Pancreas (tissue), 10 donors: ENCODE measurements at regions not wholly inside any gene's neighbourhood (a gene's known extent, or its start where the extent isn't known, plus 50 kb on each side); places are given as distances from the start of the nearest gene placed in this dataset.
"Not testable (repeated sequence)": the region's sequence is repeated elsewhere in the genome, so short reads cannot be mapped to it uniquely, and the experiment has no call there.

Source experiments
- ATAC-seq, 4 donors: fragments of 200-7000 bp; cut with Tn5 transposase; one replicate each; pipeline versions ENCODE4 v1.8.0 to v1.9.1; 2020; ENCODE audit warnings: mild to moderate bottlenecking in 4 of 4, moderate library complexity in 4 of 4
- DNase-seq, 6 donors: peaks; one replicate each; pipeline ENCODE4 v3.0.0-alpha.2; 2020
- FAIRE-seq: peaks from 2 replicates; lab custom pipeline; 2012; peaks lifted over from hg19 to GRCh38; lab: Jason Lieb, UNC
- H3K27ac ChIP-seq, 4 donors: fragments of 200-600 bp; sonication (generic); 1 replicate in 3 of 4; 2 replicates in 1 of 4; pipeline versions ENCODE4 v1.5.0 to v1.8.0; 2020
- H3K27me3 ChIP-seq, 4 donors: fragments of 200-600 bp; one replicate each; pipeline ENCODE4 v1.8.0; 2021
- H3K36me3 ChIP-seq, 3 donors: fragments of 200-600 bp; sonication (generic) in 1 of 3; one replicate each; pipeline versions ENCODE4 v1.5.0 to v1.8.0; 2020 to 2021
- H3K4me1 ChIP-seq, 3 donors: fragments of 200-600 bp; one replicate each; pipeline ENCODE4 v1.8.0; 2021
- H3K4me3 ChIP-seq, 4 donors: fragments of 200-600 bp; sonication (generic) in 2 of 4; one replicate each; pipeline versions ENCODE4 v1.5.0 to v1.8.0; 2020 to 2021
- H3K9me3 ChIP-seq, 4 donors: fragments of 200-600 bp; one replicate each; pipeline ENCODE4 v1.8.0; 2021
- WGBS, 2 donors: extraction: QIAGEN DNeasy Blood & Tissue Kit; methylation state at CpG; one replicate each; pipeline ENCODE4 v1.1.7; 2013; 5-methylcytosine and 5-hydroxymethylcytosine counted together
- intact Hi-C, 3 donors: fragments of 100-400 bp; cut with DNase I; formaldehyde crosslinking; loops; one replicate each; pipeline versions ENCODE4 v1.11.1 to v1.14.2; 2022
- TF ChIP-seq, protein P1 (sequence below), 4 donors: fragments of 200-600 bp; sonication (generic) in 3 of 4; IDR thresholded peaks; one replicate each; pipeline versions ENCODE4 v1.5.0 to v1.8.0; 2021; ENCODE audit warnings: antibody characterized with exemption in 4 of 4
- donor health status: healthy with polysubstance abuse.
- donor health status: DM: no; HTN: no; CAD: no; lungs with moderate emphysema.
- donor health status: DM: no; HTN: no; CAD: no.
- donor health status: control.
- donor health status: control.
- donor health status: Bipolar disorder and iron deficiency.
- donor health status: DM: yes; HTN: yes; CAD: no.
- donor health status: DM: no; HTN: no; CAD: no.
- donor health status: DM: no; HTN: no; CAD: no.
- donor health status: DM: yes; HTN: yes; CAD: no.

- Histone ChIP-seq H3K4me1 (no peaks in the 10 kb centered on the region), H3K27ac (no peak overlapping the region), H3K4me3 (no peak overlapping the region), H3K27me3 (no peaks in the 10 kb centered on the region), H3K9me3 (no peaks in the 10 kb centered on the region), H3K36me3 (no peaks in the 10 kb centered on the region)
- intact Hi-C loops = no loop called here
- ATAC-seq (no peak), FAIRE-seq (no peak), DNase-seq (no peak)
- TF ChIP-seq, protein P1, sequence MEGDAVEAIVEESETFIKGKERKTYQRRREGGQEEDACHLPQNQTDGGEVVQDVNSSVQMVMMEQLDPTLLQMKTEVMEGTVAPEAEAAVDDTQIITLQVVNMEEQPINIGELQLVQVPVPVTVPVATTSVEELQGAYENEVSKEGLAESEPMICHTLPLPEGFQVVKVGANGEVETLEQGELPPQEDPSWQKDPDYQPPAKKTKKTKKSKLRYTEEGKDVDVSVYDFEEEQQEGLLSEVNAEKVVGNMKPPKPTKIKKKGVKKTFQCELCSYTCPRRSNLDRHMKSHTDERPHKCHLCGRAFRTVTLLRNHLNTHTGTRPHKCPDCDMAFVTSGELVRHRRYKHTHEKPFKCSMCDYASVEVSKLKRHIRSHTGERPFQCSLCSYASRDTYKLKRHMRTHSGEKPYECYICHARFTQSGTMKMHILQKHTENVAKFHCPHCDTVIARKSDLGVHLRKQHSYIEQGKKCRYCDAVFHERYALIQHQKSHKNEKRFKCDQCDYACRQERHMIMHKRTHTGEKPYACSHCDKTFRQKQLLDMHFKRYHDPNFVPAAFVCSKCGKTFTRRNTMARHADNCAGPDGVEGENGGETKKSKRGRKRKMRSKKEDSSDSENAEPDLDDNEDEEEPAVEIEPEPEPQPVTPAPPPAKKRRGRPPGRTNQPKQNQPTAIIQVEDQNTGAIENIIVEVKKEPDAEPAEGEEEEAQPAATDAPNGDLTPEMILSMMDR (IDR thresholded peaks at IDR 0.05) = no peak
- 39 to 60% methylated on average over 2 of the region's 2 CpGs for WGBS, 2 donors
Measured at GRCh38 chr16:59113004-59113670, 379.0 kb upstream of the GOT2 start.

DNA sequence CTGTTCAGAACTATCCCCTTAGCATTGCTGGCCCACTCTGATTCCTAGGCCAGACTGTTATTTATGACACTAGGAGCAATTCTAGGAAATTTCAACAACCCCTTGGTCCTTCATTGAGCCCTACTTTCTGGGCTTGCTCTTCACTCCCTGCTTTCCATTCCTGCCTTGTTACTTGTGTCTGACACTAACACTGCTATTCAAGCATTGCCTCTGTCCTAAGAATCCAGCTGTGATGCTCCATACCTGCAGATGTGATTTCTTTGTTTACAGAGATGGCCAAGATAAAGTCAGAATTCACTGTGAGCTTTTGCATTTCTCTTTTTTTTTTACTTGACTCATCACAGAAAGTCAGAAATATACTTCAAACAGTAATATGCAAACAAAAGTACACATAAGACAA is 377.2 kb upstream of the GOT2 start:
- no peak for DNase-seq
- no peak overlapping the region for H3K4me3 ChIP-seq
- H3K36me3 ChIP-seq = no peaks in the 10 kb centered on the region
- no peak for FAIRE-seq
- no peak for ATAC-seq
- TF ChIP-seq, protein P1 (IDR thresholded peaks at IDR 0.05) = no peak
- intact Hi-C loops = no loop called here
- H3K27ac ChIP-seq = no peak overlapping the region
- H3K4me1 ChIP-seq = no peaks in the 10 kb centered on the region
- no peaks in the 10 kb centered on the region for H3K9me3 ChIP-seq
- H3K27me3 ChIP-seq = no peaks in the 10 kb centered on the region

GRCh38 chr16:59108374-59108773 is 374.3 kb upstream of the GOT2 start:
- Histone ChIP-seq H3K36me3 (no peaks in the 10 kb centered on the region), H3K4me1 (no peaks in the 10 kb centered on the region), H3K27ac (no peak overlapping the region), H3K4me3 (no peak overlapping the region), H3K27me3 (no peaks in the 10 kb centered on the region), H3K9me3 (no peaks in the 10 kb centered on the region)
- TF ChIP-seq, protein P1 (IDR thresholded peaks at IDR 0.05) = no peak
- intact Hi-C loops = no loop called here
- ATAC-seq (no peak), DNase-seq (no peak), FAIRE-seq (no peak)
- 17 to 26% methylated on average over 2 of the region's 2 CpGs for WGBS, 2 donors

DNA sequence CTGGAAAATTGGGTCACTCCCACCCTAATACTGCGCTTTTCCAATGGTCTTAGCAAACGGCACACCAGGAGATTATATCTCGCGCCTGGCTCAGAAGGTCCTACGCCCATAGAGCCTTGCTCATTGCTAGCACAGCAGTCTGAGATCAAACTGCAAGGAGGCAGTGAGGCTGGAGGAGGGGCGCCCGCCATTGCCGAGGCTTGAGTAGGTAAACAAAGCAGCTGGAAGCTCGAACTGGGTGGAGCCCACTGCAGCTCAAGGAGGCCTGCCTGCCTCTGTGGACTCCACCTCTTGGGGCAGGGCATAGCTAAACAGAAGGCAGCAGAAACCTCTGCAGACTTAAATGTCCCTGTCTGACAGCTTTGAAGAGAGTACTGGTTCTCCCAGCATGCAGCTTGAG is 362.6 kb upstream of the GOT2 start:
- FAIRE-seq = not testable (repeated sequence)

DNA sequence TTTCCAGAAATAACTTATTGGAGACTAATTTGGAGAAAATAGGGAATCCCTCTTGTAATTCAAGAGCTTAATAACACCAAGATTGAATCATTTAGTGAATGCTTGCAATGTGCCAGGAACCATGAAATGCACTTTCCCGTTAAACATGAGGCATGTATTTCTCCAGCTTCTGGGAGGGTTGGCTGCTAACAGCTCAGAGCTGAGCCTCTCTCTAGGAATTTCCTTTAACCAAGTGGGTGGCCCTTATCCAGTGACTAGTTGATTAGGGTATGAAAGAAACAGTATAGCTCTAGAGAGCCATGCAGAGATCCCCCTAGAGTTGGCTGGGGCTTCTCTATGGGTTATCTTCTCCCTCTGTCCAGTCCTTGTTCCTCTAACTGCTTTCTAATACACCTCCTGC is 356.4 kb upstream of the GOT2 start:
- Histone ChIP-seq H3K27ac (no peak overlapping the region), H3K36me3 (no peaks in the 10 kb centered on the region), H3K4me3 (no peak overlapping the region), H3K9me3 (no peaks in the 10 kb centered on the region), H3K4me1 (no peaks in the 10 kb centered on the region), H3K27me3 (no peaks in the 10 kb centered on the region)
- TF ChIP-seq, protein P1 (IDR thresholded peaks at IDR 0.05) = no peak
- 59 to 79% methylated on average over 1 of the region's 1 CpG for WGBS, 2 donors
- FAIRE-seq (no peak), ATAC-seq (no peak), DNase-seq (no peak)
- intact Hi-C loops = no loop called here

More for the DNA sequence above, 362.6 kb upstream of the GOT2 start:
- H3K9me3 ChIP-seq, H3K27me3 ChIP-seq, intact Hi-C loops, H3K4me1 ChIP-seq, H3K4me3 ChIP-seq, H3K36me3 ChIP-seq, ATAC-seq, H3K27ac ChIP-seq: not testable (repeated sequence)
- peak in 1 of 6 donors; percentile 30 for DNase-seq
- 59 to 75% methylated on average over 9 of the region's 9 CpGs for WGBS, 2 donors
